SU-DHL-6 (cell line): ENCODE measurements at regions not wholly inside any gene's neighbourhood (a gene's known extent, or its start where the extent isn't known, plus 50 kb on each side); places are given as distances from the start of the nearest gene placed in this dataset.

Experiments
- H2AFZ ChIP-seq: fragments of 200-600 bp; sonication (generic); 2 replicates; pipeline ENCODE4 v1.6.1; 2014; ENCODE audit warnings: low read depth, mild to moderate bottlenecking, moderate library complexity, mixed read lengths, antibody characterized with exemption, low read length; ENCODE audit not compliant: severe bottlenecking
- H3F3A ChIP-seq: fragments of 200-600 bp; shearing (Covaris generic); 2 replicates; pipeline ENCODE4 v1.6.0; 2016; ENCODE audit warnings: antibody characterized with exemption, mild to moderate bottlenecking; ENCODE audit not compliant: insufficient read depth
- H3K27ac ChIP-seq: fragments of 200-600 bp; sonication (generic); 2 replicates; pipeline ENCODE4 v1.5.1; 2016; ENCODE audit warnings: low read depth, mild to moderate bottlenecking, low read length, moderate library complexity, mixed read lengths
- H3K27me3 ChIP-seq: fragments of 200-600 bp; sonication (generic), shearing (Covaris generic); 2 replicates; pipeline ENCODE4 v1.6.0; 2014; ENCODE audit warnings: mild to moderate bottlenecking, low read length
- H3K36me3 ChIP-seq: fragments of 200-600 bp; sonication (generic); 2 replicates; pipeline ENCODE4 v1.6.1; 2014; ENCODE audit warnings: mild to moderate bottlenecking, low read length, mixed read lengths
- H3K4me2 ChIP-seq: fragments of 300-600, 200-600 bp; shearing (Covaris generic), sonication (generic); 2 replicates; pipeline ENCODE4 v1.6.0; 2014; ENCODE audit warnings: low read length, low read depth, mild to moderate bottlenecking; ENCODE audit not compliant: poor library complexity, severe bottlenecking
- H3K4me3 ChIP-seq: fragments of 200-600 bp; sonication (generic); 2 replicates; pipeline ENCODE4 v1.5.1; 2014; ENCODE audit warnings: antibody characterized with exemption, low read length, mild to moderate bottlenecking, mixed read lengths; ENCODE audit not compliant: insufficient read depth, poor library complexity, severe bottlenecking
- H3K79me2 ChIP-seq: fragments of 200-600 bp; sonication (generic); 2 replicates; pipeline ENCODE4 v1.6.1; 2014; ENCODE audit warnings: mild to moderate bottlenecking, low read length, moderate library complexity; ENCODE audit not compliant: insufficient read depth
- H3K9ac ChIP-seq: fragments of 200-600 bp; sonication (generic); 2 replicates; pipeline ENCODE4 v1.7.0; 2014; ENCODE audit warnings: mild to moderate bottlenecking, low read length
- H3K9me2 ChIP-seq: fragments of 200-600 bp; sonication (generic); replicated peaks from 2 replicates; pipeline ENCODE4 v1.6.1; 2014; ENCODE audit warnings: low read length; ENCODE audit not compliant: insufficient read depth
- H3K9me3 ChIP-seq: fragments of 200-600 bp; sonication (generic); 2 replicates; pipeline ENCODE4 v1.6.1; 2014; ENCODE audit warnings: low read length, mixed read lengths; ENCODE audit not compliant: insufficient read depth
- H4K20me1 ChIP-seq: fragments of 200-600 bp; sonication (generic); 2 replicates; pipeline ENCODE4 v1.6.1; 2014; ENCODE audit warnings: low read depth, mild to moderate bottlenecking, antibody characterized with exemption, low read length, moderate library complexity, mixed read lengths
- EZH2phosphoT487 ChIP-seq: fragments of 200-600 bp; sonication (generic), shearing (Covaris generic); conservative IDR thresholded peaks from 2 replicates; pipeline ENCODE4 v1.6.1; 2018; ENCODE audit warnings: mild to moderate bottlenecking, antibody characterized with exemption, low read length, moderate library complexity, mixed read lengths
- TF ChIP-seq, protein P1 (sequence below): fragments of 200-600 bp; sonication (generic); IDR thresholded peaks from one replicate; pipeline ENCODE4 v1.5.1; 2017; ENCODE audit warnings: antibody characterized with exemption, mild to moderate bottlenecking, low read length, moderate library complexity; ENCODE audit not compliant: insufficient read depth, poor library complexity, severe bottlenecking

DNA sequence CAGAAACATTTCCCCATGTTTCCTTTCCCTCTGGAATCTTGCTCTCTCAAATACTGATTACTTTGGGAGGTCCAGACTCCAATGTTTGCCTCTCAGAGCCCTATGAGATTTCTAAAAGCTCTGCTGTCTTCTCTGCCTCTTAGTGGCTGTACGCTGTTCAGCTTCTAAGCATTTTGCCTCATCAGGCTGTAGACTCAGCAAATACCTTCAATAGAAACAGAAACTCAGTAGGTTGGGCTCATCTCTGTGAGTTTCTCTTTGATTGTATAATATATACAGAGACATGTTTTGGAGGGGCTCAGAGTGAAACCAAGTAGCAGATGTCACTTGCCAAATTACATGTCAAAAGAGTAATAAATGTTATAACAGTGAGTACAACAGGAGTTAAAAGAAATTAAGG, 380.8 kb upstream of the MEIS2 start:
- no peaks in the 10 kb centered on the region for H3K9me2 ChIP-seq
- H4K20me1 ChIP-seq: no peaks in the 10 kb centered on the region
- H3K9me3 ChIP-seq: no peaks in the 10 kb centered on the region
- H3K36me3 ChIP-seq: no peaks in the 10 kb centered on the region
- no peaks in the 10 kb centered on the region for H3K79me2 ChIP-seq
- no peaks in the 10 kb centered on the region for H3F3A ChIP-seq
- H3K4me3 ChIP-seq: no peak overlapping the region
- H3K27me3 ChIP-seq: no peaks in the 10 kb centered on the region
- H3K4me2 ChIP-seq: no peak overlapping the region
- H3K27ac ChIP-seq: no peak overlapping the region
- TF ChIP-seq, protein P1, sequence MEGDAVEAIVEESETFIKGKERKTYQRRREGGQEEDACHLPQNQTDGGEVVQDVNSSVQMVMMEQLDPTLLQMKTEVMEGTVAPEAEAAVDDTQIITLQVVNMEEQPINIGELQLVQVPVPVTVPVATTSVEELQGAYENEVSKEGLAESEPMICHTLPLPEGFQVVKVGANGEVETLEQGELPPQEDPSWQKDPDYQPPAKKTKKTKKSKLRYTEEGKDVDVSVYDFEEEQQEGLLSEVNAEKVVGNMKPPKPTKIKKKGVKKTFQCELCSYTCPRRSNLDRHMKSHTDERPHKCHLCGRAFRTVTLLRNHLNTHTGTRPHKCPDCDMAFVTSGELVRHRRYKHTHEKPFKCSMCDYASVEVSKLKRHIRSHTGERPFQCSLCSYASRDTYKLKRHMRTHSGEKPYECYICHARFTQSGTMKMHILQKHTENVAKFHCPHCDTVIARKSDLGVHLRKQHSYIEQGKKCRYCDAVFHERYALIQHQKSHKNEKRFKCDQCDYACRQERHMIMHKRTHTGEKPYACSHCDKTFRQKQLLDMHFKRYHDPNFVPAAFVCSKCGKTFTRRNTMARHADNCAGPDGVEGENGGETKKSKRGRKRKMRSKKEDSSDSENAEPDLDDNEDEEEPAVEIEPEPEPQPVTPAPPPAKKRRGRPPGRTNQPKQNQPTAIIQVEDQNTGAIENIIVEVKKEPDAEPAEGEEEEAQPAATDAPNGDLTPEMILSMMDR: no peak
- TF ChIP-seq EZH2phosphoT487: no peak
- H2AFZ ChIP-seq: no peak overlapping the region
- H3K9ac ChIP-seq: no peak overlapping the region

DNA sequence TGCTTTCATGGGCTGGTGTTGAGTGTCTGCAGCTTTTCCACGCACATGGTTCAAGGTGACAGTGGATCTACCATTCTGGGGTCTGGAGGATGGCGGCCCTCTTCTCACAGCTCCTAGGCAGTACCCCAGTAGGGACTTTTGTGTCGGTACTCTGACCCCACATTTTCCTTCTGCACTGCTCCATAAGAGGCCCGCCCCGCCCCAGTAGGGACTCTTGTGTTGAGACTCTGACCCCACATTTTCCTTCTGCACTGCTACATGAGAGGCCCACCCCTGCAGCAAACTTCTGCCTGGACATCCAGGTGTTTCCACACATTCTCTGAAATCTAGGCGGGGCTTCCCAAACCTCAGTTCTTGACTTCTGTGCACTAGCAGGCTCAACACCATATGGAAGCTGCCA, 383.4 kb upstream of the MEIS2 start:
- Histone ChIP-seq H3K9me2 (no peaks in the 10 kb centered on the region), H3K9me3 (no peaks in the 10 kb centered on the region), H2AFZ (no peak overlapping the region), H4K20me1 (no peaks in the 10 kb centered on the region), H3K79me2 (no peaks in the 10 kb centered on the region), H3K9ac (no peak overlapping the region), H3K27me3 (no peaks in the 10 kb centered on the region), H3K27ac (no peak overlapping the region), H3F3A (no peaks in the 10 kb centered on the region), H3K4me2 (no peak overlapping the region), H3K36me3 (no peaks in the 10 kb centered on the region), H3K4me3 (no peak overlapping the region)
- TF ChIP-seq, protein P1: no peak
- no peak for TF ChIP-seq EZH2phosphoT487

DNA sequence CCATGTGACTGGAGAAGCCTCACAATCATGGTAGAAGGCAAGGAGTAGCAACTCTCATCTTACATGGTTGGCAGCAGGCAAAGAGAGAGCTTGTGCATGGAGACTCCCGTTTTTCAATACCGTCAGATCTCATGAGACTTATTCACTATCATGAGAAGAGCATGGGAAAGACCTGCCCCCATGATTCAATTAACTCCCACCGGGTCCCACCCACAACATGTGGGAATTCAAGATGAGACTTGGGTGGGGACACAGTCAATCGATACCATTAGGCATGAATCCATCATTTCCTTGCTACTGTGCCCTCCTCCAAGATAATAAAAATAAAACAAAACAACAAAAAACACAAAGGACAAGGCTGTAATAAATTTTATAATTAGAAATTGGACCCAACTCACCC, 384.7 kb upstream of the MEIS2 start:
- Histone ChIP-seq H3K79me2 (no peaks in the 10 kb centered on the region), H3K4me2 (no peak overlapping the region), H3K4me3 (no peak overlapping the region), H3K9ac (no peak overlapping the region), H3K9me2 (no peaks in the 10 kb centered on the region), H3F3A (no peaks in the 10 kb centered on the region), H3K9me3 (no peaks in the 10 kb centered on the region), H3K36me3 (no peaks in the 10 kb centered on the region), H3K27ac (no peak overlapping the region), H2AFZ (no peak overlapping the region), H4K20me1 (no peaks in the 10 kb centered on the region), H3K27me3 (no peaks in the 10 kb centered on the region)
- TF ChIP-seq EZH2phosphoT487: no peak
- TF ChIP-seq, protein P1: no peak

DNA sequence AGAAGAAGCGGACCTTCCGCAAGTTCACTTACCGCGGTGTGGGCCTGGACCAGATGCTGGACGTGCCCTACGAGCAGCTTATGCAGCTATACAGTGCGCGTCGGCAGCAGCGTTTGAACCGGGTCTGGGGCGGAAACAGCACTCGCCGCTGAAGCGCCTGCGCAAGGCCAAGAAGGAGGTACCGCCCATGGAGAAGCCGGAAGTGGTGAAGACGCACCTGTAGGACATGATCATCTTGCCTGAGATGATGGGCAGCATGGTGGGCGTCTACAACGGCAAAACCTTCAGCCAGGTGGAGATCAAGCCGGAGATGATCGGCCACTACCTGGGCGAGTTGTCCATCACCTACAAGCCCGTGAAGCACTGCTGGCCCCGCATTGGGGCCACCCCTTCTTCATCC, 390.4 kb upstream of the MEIS2 start:
- H3F3A ChIP-seq: no peaks in the 10 kb centered on the region
- H3K4me3 ChIP-seq: no peak overlapping the region
- no peaks in the 10 kb centered on the region for H3K79me2 ChIP-seq
- H4K20me1 ChIP-seq: no peaks in the 10 kb centered on the region
- H2AFZ ChIP-seq: no peak overlapping the region
- no peak for TF ChIP-seq EZH2phosphoT487
- TF ChIP-seq, protein P1: no peak
- no peak overlapping the region for H3K27ac ChIP-seq
- H3K9me3 ChIP-seq: no peaks in the 10 kb centered on the region
- H3K27me3 ChIP-seq: no peaks in the 10 kb centered on the region
- no peak overlapping the region for H3K9ac ChIP-seq
- no peaks in the 10 kb centered on the region for H3K36me3 ChIP-seq
- H3K9me2 ChIP-seq: no peaks in the 10 kb centered on the region
- no peak overlapping the region for H3K4me2 ChIP-seq
